ENCODE measurements at regions not wholly inside any gene's neighbourhood (a gene's known extent, or its start where the extent isn't known, plus 50 kb on each side); places are given as distances from the start of the nearest gene placed in this dataset.

GRCh38 chr2:217273851-217274250 is 414.0 kb upstream of the TNP1 start:
- DNase-seq (ENCODE audit: low read depth in 2 of 2) = no peak

- DNase-seq (ENCODE audit: low read depth in 2 of 2) = no peak
Measured at GRCh38 chr2:217273162-217273561, 413.3 kb upstream of the TNP1 start.

GRCh38 chr2:217271813-217272212 is 411.9 kb upstream of the TNP1 start:
- no peak for DNase-seq (ENCODE audit: low read depth in 2 of 2)

- DNase-seq (ENCODE audit: low read depth in 2 of 2) = no peak
Measured at GRCh38 chr2:217270485-217271121, 410.7 kb upstream of the TNP1 start.

DNA sequence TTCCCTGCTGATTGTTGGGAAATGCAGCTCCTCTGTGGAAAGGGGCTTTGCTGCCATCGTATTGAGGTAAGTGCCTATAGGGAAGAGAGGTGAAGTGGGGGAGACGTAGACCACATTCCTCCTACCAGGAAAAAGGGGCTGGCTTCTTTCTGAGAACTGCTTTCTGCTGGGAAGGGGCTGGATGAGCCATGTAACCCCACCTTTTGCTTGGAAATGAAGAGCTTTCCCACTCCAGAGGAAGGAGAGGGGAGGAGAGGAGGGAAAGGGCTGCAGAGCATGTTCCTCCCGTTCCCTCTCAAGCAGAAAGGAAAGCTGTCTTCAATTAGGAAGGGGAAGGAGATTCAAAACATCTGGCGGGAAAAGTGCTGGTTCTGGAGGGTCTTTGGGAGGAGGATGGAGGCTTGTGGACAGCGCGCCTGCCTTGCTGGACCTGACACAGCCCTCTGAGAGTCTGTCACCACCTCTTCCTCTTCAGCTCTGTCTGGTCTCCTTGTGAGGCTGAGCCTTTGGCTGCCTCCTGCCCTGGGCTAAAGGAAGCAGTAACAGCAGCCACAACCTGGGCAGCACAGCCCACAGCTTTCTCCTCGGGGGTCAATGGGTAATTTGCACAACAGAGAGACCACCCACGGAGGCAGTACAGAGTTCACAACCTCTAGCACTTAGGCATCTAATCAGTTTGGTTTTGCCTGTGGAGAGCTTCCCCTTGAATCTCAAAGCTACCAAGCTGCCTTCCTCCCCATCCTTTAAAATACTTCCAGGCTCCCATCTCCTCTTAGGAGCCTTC is 410.0 kb upstream of the TNP1 start:
- no peak for DNase-seq (ENCODE audit: low read depth in 2 of 2)

GRCh38 chr2:217268978-217269377 is 409.1 kb upstream of the TNP1 start:
- no peak for DNase-seq (ENCODE audit: low read depth in 2 of 2)

GRCh38 chr2:217267758-217268157 is 407.9 kb upstream of the TNP1 start:
- no peak for DNase-seq (ENCODE audit: low read depth in 2 of 2)

DNA sequence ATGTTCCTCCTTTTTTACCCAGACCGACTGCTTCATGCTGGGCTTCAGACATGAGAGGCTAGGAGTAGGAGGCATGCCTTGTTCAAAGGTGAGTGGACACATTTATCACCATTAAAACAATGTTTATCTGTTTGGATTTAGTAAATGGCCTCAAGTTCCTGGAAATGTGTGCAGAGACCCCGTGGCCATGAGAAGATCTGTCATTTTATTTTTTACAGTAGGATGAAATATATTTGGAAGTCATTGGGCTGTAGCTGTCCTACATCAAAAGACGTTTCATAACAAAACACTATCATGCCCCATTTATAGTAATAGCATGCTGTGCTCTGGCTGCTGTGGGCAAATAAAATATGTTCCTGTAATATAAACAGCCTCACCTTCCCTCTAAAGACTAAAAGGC is 403.9 kb upstream of the TNP1 start:
- DNase-seq (ENCODE audit: low read depth in 2 of 2) = no peak

DNA sequence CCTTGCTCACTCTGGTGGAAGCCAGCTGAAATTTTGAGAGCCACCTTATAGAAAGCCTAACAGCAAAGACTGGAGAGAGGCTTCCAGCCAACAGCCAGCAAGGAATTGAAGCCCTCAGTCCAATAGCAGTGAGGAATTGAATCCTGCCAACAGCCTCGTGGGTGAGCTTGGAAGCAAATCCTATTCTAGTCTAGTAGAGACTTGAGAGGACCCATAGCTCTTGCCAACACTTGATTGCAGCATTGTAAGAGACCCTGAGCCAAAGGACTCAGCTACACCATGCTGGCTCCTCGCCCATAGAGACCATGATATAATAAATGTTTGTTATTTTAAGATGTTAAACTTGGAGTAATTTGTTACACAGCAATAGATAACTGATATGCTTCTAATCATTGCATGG is 403.0 kb upstream of the TNP1 start:
- no peak for DNase-seq (ENCODE audit: low read depth in 2 of 2)

DNA sequence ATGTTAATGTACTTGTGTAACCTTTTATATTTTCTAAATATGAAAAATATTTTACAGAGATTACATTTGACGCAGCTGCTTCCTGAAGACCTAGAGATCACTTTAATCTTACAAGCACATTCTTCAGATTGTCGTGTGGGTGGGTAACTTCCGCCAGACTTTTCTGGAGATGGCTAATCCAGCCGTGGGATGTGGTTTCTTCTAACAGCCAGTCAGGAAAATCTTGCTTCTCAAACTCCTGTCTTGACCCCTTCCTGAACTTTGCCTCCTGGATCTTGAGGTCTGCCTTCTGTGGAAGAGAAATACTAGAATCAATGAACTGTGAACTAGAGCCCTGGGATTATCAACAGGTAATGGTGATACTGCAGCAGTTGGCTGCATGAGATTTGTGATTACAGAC is 401.6 kb upstream of the TNP1 start:
- no peak for DNase-seq (ENCODE audit: low read depth in 2 of 2)

GRCh38 chr2:217260441-217261115 is 400.7 kb upstream of the TNP1 start:
- DNase-seq (ENCODE audit: low read depth in 2 of 2) = no peak

GRCh38 chr2:217258170-217258569 is 398.3 kb upstream of the TNP1 start:
- DNase-seq (ENCODE audit: low read depth in 2 of 2) = no peak

DNA sequence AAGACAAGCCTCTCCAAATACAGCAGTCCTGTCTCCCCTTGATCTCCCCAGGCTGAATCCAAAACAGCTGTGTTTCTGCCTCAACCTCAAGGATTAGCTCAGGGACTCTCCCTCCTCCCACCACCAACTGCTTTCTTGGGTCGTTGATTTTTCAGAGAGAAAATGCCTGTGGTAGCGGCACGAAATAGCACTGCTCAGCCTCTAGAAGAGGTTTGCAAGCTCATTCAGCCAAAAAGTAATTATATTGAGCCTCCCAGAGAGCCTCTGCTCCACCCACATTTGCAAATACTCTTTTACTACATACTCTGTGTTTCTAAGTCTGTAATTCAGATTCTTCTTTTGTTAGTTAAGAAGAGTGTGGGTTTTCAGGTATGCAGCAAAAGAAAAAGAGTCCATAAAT is 396.4 kb upstream of the TNP1 start:
- no peak for DNase-seq (ENCODE audit: low read depth in 2 of 2)

DNA sequence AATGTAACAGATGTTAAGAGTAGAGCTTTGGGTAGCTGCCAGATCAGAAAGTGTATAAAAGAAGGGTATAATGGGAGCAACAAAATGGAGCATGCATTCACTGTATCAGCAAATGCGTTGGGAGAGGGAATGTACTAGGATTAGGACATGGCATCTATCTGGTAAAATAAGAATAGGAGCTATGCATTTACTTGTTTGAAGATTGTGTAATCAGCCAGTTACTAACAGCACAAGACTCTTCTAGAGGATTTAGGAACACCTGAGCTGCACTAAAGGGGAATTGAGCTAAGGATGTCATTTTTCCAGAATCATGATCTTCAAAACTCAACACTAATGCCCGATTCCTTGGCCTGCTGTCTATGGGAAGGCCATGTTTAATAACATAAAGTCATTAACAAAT is 394.2 kb upstream of the TNP1 start:
- no peak for DNase-seq (ENCODE audit: low read depth in 2 of 2)

DNA sequence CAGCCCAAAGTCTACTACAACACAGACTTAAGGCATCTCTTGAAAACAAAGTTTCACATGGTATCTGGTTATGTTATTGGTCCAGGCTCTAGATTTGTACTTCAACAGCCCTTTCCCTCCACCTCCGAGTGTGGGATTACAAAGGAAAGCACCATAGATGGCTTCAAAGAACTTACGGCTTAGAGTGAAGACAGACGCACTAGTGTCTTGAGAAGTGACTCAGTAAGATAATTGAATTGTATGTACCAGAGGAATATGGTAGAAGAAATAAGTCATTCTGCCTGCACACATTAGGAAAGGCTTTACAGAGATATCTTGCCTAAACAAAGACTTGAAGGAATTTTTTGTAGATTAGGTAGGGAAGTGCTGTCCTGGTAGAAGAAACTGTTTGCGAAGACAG is 392.3 kb upstream of the TNP1 start:
- no peak for DNase-seq (ENCODE audit: low read depth in 2 of 2)

- DNase-seq (ENCODE audit: low read depth in 2 of 2) = no peak
Measured at GRCh38 chr2:217250013-217250524, 390.2 kb upstream of the TNP1 start.

GRCh38 chr2:217249121-217250012 is 389.5 kb upstream of the TNP1 start:
- DNase-seq (ENCODE audit: low read depth in 2 of 2) = no peak

- DNase-seq (ENCODE audit: low read depth in 2 of 2) = no peak
Measured at GRCh38 chr2:217248312-217248935, 388.6 kb upstream of the TNP1 start.

DNA sequence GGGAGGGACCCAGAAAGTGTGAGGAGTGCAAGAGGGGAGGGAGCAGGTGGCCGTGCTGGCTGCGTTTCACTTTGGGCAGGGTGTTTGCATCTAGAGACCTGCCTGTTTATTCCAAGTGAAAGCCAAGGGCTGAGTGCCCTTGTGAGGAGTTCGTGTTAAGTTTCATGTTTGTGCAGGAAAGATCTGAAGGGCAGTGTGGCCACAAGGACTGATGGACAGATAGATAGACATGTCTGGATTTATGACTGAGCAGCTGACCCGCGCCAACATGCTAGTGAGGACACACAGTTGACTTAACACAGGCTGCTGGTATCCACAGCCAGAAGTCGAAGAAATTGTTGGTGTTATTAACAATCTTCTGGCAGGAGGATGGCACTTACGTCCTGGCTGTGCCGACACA is 387.6 kb upstream of the TNP1 start:
- DNase-seq (ENCODE audit: low read depth in 2 of 2) = no peak

DNA sequence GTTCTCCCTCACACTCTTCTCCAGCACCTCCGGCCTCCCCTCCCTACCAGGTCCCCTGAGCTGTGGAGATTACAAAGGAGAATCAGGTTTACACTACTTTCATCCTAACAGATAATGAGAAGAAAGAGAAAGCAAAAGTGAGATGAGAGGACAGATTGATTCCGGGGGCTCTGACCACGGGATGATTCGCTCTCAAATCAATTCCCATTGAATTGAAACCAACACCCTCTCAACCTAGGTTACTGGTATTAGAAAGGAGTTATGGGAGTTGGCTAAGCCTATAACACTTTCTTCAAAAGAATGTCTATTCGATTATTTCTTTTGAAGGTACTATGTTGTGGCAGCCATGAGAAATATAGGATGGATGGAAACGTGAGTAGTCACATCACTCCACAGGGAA is 386.2 kb upstream of the TNP1 start:
- DNase-seq (ENCODE audit: low read depth in 2 of 2) = no peak

DNA sequence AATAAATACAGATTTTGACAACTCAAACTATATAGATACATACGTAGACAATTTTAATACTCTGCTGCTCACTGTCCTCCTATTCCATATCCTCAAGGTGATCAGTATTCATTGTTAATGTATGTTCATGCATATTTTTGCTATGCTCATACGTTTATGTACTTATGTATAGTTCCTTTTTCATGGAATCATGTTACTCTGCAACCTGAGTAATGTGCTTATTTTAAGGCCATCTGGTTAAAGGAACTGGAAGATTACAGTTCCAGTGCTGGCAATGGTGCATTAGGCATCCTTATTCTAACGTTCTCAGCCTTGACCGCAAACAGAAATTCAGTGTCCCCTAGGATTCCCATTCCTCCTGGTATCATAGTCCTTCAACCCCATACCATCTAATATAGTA is 385.0 kb upstream of the TNP1 start:
- DNase-seq (ENCODE audit: low read depth in 2 of 2) = no peak

Measured in stimulated activated CD8-positive, alpha-beta memory T cell treated with anti-CD3 and anti-CD28 coated beads, Interleukin-2, amount 100 ng/mL, for 48 hours (primary cell).